ENCODE measurements at regions not wholly inside any gene's neighbourhood (a gene's known extent, or its start where the extent isn't known, plus 50 kb on each side); places are given as distances from the start of the nearest gene placed in this dataset.
"Not testable (repeated sequence)": the region's sequence is repeated elsewhere in the genome, so short reads cannot be mapped to it uniquely, and the experiment has no call there.

GRCh38 chr3:150323770-150324169 is 84.3 kb upstream of the TSC22D2 start:
- no peaks in the 10 kb centered on the region for H3K36me3 ChIP-seq (ENCODE audit: control insufficient read depth in 2 of 2, extremely low read depth in 1 of 2, insufficient read depth in 2 of 2, low read length in 2 of 2)
- FAIRE-seq = no peak
- TF ChIP-seq EZH2 (IDR thresholded peaks at IDR 0.05; ENCODE audit: low read length) (no peak), CTCF (optimal IDR thresholded peaks at IDR 0.05 in 1 of 3, IDR thresholded peaks at IDR 0.05 in 1 of 3, conservative IDR thresholded peaks at IDR 0.05 in 1 of 3; ENCODE audit: extremely low read depth in 1 of 3, insufficient read depth in 2 of 3, low read length in 3 of 3) (no peak)

GRCh38 chr3:150323091-150323490 is 85.0 kb upstream of the TSC22D2 start:
- H2AFZ ChIP-seq (ENCODE audit: control insufficient read depth, low read length); H3K9ac ChIP-seq (ENCODE audit: control insufficient read depth, extremely low read depth, insufficient read depth, low read length); FAIRE-seq; H4K20me1 ChIP-seq (ENCODE audit: control insufficient read depth, extremely low read depth, insufficient read depth, low read length); H3K4me2 ChIP-seq (ENCODE audit: control insufficient read depth, extremely low read depth, insufficient read depth, low read depth, low read length); H3K79me2 ChIP-seq (ENCODE audit: control insufficient read depth, insufficient read depth, low read length); dilution Hi-C loops (cut with MboI; ENCODE audit: extremely low pct_ligation_motif_present, low sequenced_read_pairs); H3K36me3 ChIP-seq (ENCODE audit: control insufficient read depth in 2 of 2, extremely low read depth in 1 of 2, insufficient read depth in 2 of 2, low read length in 2 of 2); H3K27me3 ChIP-seq (ENCODE audit: control insufficient read depth, extremely low read depth, insufficient read depth, low read length); H3K9me3 ChIP-seq (ENCODE audit: control insufficient read depth, low read depth, low read length); H3K27ac ChIP-seq (ENCODE audit: control insufficient read depth, insufficient read depth, low read length); H3K4me3 ChIP-seq (ENCODE audit: control insufficient read depth in 2 of 3, extremely low read depth in 1 of 3, insufficient read depth in 2 of 3, low read depth in 1 of 3, low read length in 3 of 3); DNase-seq (ENCODE audit: low read depth, low spot score); H3K9me1 ChIP-seq (ENCODE audit: control insufficient read depth, extremely low read depth, insufficient read depth, low read length): not testable (repeated sequence)
- peaks cover 12% of the 10 kb centered on the region for H3K4me1 ChIP-seq (ENCODE audit: control insufficient read depth, extremely low read depth, insufficient read depth, low read length)

More at GRCh38 chr3:150323770-150324169, 84.3 kb upstream of the TSC22D2 start:
- Histone ChIP-seq H3K9me3 (ENCODE audit: control insufficient read depth, low read depth, low read length) (no peaks in the 10 kb centered on the region), H3K9ac (ENCODE audit: control insufficient read depth, extremely low read depth, insufficient read depth, low read length) (no peak overlapping the region), H4K20me1 (ENCODE audit: control insufficient read depth, extremely low read depth, insufficient read depth, low read length) (no peaks in the 10 kb centered on the region), H3K79me2 (ENCODE audit: control insufficient read depth, insufficient read depth, low read length) (no peaks in the 10 kb centered on the region), H3K9me1 (ENCODE audit: control insufficient read depth, extremely low read depth, insufficient read depth, low read length) (no peaks in the 10 kb centered on the region), H2AFZ (ENCODE audit: control insufficient read depth, low read length) (no peak overlapping the region), H3K4me1 (ENCODE audit: control insufficient read depth, extremely low read depth, insufficient read depth, low read length) (peaks cover 10% of the 10 kb centered on the region), H3K27ac (ENCODE audit: control insufficient read depth, insufficient read depth, low read length) (no peak overlapping the region), H3K27me3 (ENCODE audit: control insufficient read depth, extremely low read depth, insufficient read depth, low read length) (no peaks in the 10 kb centered on the region), H3K4me2 (ENCODE audit: control insufficient read depth, extremely low read depth, insufficient read depth, low read depth, low read length) (no peak overlapping the region), H3K4me3 (ENCODE audit: control insufficient read depth in 2 of 3, extremely low read depth in 1 of 3, insufficient read depth in 2 of 3, low read depth in 1 of 3, low read length in 3 of 3) (no peak overlapping the region)
- dilution Hi-C loops (cut with MboI; ENCODE audit: extremely low pct_ligation_motif_present, low sequenced_read_pairs) = no loop called here
- no peak for DNase-seq (ENCODE audit: low read depth, low spot score)

DNA sequence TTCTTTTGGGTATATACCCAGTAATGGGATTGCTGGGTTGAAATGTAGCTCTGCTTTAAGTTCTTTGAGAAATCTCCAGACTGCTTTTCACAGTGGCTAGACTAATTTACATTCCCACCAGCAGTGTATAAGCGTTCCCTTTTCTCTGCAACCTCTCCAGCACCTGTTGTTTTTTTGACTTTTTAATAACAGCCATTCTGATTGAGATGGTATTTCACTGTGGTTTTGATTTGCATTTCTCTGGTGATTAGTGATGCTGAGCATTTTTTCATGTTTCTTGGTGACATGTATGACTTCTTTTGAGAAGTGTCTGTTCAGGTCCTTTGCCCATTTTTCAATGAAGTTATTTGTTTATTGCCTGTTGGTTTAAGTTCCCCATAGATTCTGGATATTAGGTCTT is 87.1 kb upstream of the TSC22D2 start:
- dilution Hi-C loops (cut with MboI; ENCODE audit: extremely low pct_ligation_motif_present, low sequenced_read_pairs); FAIRE-seq: not testable (repeated sequence)
- H3K4me1 ChIP-seq (ENCODE audit: control insufficient read depth, extremely low read depth, insufficient read depth, low read length) = peaks cover 12% of the 10 kb centered on the region

More for the DNA sequence above, 87.1 kb upstream of the TSC22D2 start:
- H4K20me1 ChIP-seq (ENCODE audit: control insufficient read depth, extremely low read depth, insufficient read depth, low read length); H3K4me3 ChIP-seq (ENCODE audit: control insufficient read depth in 2 of 3, extremely low read depth in 1 of 3, insufficient read depth in 2 of 3, low read depth in 1 of 3, low read length in 3 of 3); H3K9me3 ChIP-seq (ENCODE audit: control insufficient read depth, low read depth, low read length); H2AFZ ChIP-seq (ENCODE audit: control insufficient read depth, low read length); H3K79me2 ChIP-seq (ENCODE audit: control insufficient read depth, insufficient read depth, low read length); H3K9ac ChIP-seq (ENCODE audit: control insufficient read depth, extremely low read depth, insufficient read depth, low read length); DNase-seq (ENCODE audit: low read depth, low spot score); H3K9me1 ChIP-seq (ENCODE audit: control insufficient read depth, extremely low read depth, insufficient read depth, low read length); H3K36me3 ChIP-seq (ENCODE audit: control insufficient read depth in 2 of 2, extremely low read depth in 1 of 2, insufficient read depth in 2 of 2, low read length in 2 of 2); H3K27ac ChIP-seq (ENCODE audit: control insufficient read depth, insufficient read depth, low read length); H3K4me2 ChIP-seq (ENCODE audit: control insufficient read depth, extremely low read depth, insufficient read depth, low read depth, low read length); H3K27me3 ChIP-seq (ENCODE audit: control insufficient read depth, extremely low read depth, insufficient read depth, low read length): not testable (repeated sequence)
